ENCODE measurements at regions not wholly inside any gene's neighbourhood (a gene's known extent, or its start where the extent isn't known, plus 50 kb on each side); places are given as distances from the start of the nearest gene placed in this dataset.

GRCh38 chr5:25764733-25765132 lies 1120.0 kb upstream of the CDH10 start:
- H3K4me3 ChIP-seq (ENCODE audit: low read depth, low read length), result no peak overlapping the region
- TF ChIP-seq CTCF (IDR thresholded peaks at IDR 0.05; ENCODE audit: borderline replicate concordance, insufficient read depth, low read depth, low read length), result no peak

DNA sequence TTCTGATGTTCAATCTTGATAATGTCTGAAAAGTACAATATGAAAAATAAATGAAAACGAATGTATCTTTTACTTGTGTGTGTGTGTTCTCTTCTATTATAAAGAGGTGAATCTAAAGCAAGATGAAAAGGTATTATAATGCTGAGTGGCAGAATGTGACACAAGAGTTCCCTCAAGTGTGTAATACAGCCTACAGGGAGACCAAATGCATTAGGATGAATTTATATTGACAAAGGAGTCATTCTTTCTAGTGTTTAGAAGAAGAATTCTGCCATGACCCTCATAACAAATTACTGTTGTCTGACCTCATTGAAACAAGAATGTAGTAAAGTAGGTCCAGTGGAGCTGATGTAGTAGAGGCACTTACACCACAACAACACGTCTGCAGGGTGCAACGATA lies 1119.0 kb upstream of the CDH10 start:
- no peak overlapping the region for H3K4me3 ChIP-seq (ENCODE audit: low read depth, low read length)
- TF ChIP-seq CTCF (IDR thresholded peaks at IDR 0.05; ENCODE audit: borderline replicate concordance, insufficient read depth, low read depth, low read length), result no peak

GRCh38 chr5:25754895-25755294 lies 1110.1 kb upstream of the CDH10 start:
- H3K4me3 ChIP-seq (ENCODE audit: low read depth, low read length), result no peak overlapping the region
- TF ChIP-seq CTCF (IDR thresholded peaks at IDR 0.05; ENCODE audit: borderline replicate concordance, insufficient read depth, low read depth, low read length), result no peak

GRCh38 chr5:25744908-25745307 lies 1100.1 kb upstream of the CDH10 start:
- no peak overlapping the region for H3K4me3 ChIP-seq (ENCODE audit: low read depth, low read length)
- no peak for TF ChIP-seq CTCF (IDR thresholded peaks at IDR 0.05; ENCODE audit: borderline replicate concordance, insufficient read depth, low read depth, low read length)

DNA sequence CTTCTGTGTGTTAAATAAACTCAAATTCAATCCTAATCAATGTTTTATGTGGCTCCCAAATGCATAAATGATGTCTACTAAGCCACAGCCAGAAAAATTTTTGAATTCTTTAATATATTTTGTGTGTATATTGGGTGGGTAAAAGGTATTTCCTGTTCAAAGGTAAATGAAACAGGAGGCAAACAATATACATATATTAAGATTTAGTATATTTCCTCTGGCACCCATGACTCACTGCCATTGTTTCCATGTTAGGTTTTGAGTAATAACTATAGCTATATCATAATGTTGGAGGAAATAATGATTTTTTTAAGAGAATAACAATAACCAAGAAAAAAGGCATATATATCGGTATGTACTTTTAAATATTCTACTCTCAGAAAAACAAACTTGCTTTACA lies 1071.9 kb upstream of the CDH10 start:
- TF ChIP-seq CTCF (IDR thresholded peaks at IDR 0.05; ENCODE audit: borderline replicate concordance, insufficient read depth, low read depth, low read length), result no peak
- no peak overlapping the region for H3K4me3 ChIP-seq (ENCODE audit: low read depth, low read length)

DNA sequence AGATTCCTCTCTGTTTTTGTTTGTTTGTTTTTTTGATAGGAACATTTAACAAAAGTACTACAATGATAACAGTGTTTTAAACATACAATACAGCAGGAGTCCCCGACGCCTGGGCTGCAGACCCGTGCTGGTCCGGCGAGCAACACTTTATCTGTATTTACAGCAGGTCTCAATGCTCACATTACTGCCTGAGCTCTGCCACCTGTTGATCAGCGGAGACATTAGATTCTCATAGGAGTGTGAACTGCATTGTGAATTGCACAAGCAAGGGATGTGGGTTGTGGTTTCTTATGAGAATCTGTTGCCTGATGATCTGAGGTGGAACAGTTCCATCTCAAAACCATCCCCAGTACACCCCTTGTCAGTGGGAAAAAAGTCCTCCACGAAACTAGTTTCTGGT lies 1068.5 kb upstream of the CDH10 start:
- no peak overlapping the region for H3K4me3 ChIP-seq (ENCODE audit: low read depth, low read length)
- no peak for TF ChIP-seq CTCF (IDR thresholded peaks at IDR 0.05; ENCODE audit: borderline replicate concordance, insufficient read depth, low read depth, low read length)

DNA sequence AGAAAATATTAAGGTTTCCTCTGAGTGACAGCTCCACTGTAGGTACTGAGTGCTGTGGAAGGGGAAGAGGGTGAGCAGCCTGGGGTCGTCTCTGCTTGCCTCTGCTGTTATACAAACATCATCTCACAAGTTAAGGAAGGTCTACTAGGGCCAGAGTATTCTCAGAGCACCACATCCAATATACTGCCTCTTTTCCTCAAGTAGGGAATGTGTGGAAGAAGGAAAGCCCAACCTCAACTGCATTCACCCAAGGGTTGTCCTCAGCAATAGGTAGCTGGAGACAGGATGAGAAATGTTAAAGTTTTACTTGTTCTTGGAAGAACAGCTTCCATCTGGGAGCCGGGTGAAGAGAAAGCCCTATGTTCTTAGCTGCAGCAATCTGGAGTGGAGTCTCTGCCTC lies 1062.3 kb upstream of the CDH10 start:
- TF ChIP-seq CTCF (IDR thresholded peaks at IDR 0.05; ENCODE audit: borderline replicate concordance, insufficient read depth, low read depth, low read length), result no peak
- H3K4me3 ChIP-seq (ENCODE audit: low read depth, low read length), result no peak overlapping the region

Data from GM12875 (cell line).